H9 (cell line): ENCODE measurements at regions not wholly inside any gene's neighbourhood (a gene's known extent, or its start where the extent isn't known, plus 50 kb on each side); places are given as distances from the start of the nearest gene placed in this dataset.

Experiments
- DNase-seq: peaks from one replicate; pipeline ENCODE4 v3.0.0-alpha.2; 2017
- H2AFZ ChIP-seq: one replicate; pipeline ENCODE4 v1.6.1; 2013; ENCODE audit warnings: mild to moderate bottlenecking, low read length, control low read depth, moderate library complexity
- H2AK5ac ChIP-seq: 2 replicates; pipeline ENCODE4 v1.6.1; 2013; ENCODE audit warnings: low read length, control low read depth, mixed read lengths; ENCODE audit not compliant: insufficient read length
- H2BK120ac ChIP-seq: one replicate; pipeline ENCODE4 v1.6.1; 2013; ENCODE audit warnings: low read depth, mild to moderate bottlenecking, low read length, control low read depth, inconsistent platforms; ENCODE audit not compliant: poor library complexity, severe bottlenecking
- H2BK12ac ChIP-seq: 2 replicates; pipeline ENCODE4 v1.6.1; 2013; ENCODE audit warnings: low read length, control low read depth, mixed read lengths, low read depth; ENCODE audit not compliant: insufficient read length
- H2BK15ac ChIP-seq: 2 replicates; pipeline ENCODE4 v1.6.1; 2013; ENCODE audit warnings: low read depth, low read length, control low read depth
- H2BK20ac ChIP-seq: one replicate; pipeline ENCODE4 v1.6.1; 2013; ENCODE audit warnings: low read depth, mild to moderate bottlenecking, low read length, control low read depth, inconsistent platforms; ENCODE audit not compliant: poor library complexity, severe bottlenecking
- H2BK5ac ChIP-seq: 2 replicates; pipeline ENCODE4 v1.6.1; 2013; ENCODE audit warnings: low read length, control low read depth, mixed read lengths; ENCODE audit not compliant: insufficient read length
- H3K14ac ChIP-seq: 2 replicates; pipeline ENCODE4 v1.6.1; 2013; ENCODE audit warnings: low read length, control low read depth; ENCODE audit not compliant: insufficient read depth
- H3K18ac ChIP-seq: 2 replicates; pipeline ENCODE4 v1.6.1; 2013; ENCODE audit warnings: low read depth, mild to moderate bottlenecking, mixed read lengths, low read length, control low read depth; ENCODE audit not compliant: insufficient read length
- H3K23ac ChIP-seq: 2 replicates; pipeline ENCODE4 v1.6.1; 2013; ENCODE audit warnings: low read length, control low read depth, mixed read lengths, low read depth; ENCODE audit not compliant: insufficient read length
- H3K23me2 ChIP-seq: 2 replicates; pipeline ENCODE4 v1.6.1; 2013; ENCODE audit warnings: low read depth, mild to moderate bottlenecking, mixed read lengths, low read length, control low read depth; ENCODE audit not compliant: insufficient read length, poor library complexity, severe bottlenecking
- H3K27ac ChIP-seq: 2 replicates; pipeline ENCODE4 v1.5.1; 2013; ENCODE audit warnings: low read length, control low read depth, mixed read lengths, low read depth; ENCODE audit not compliant: insufficient read length
- H3K27me3 ChIP-seq: 2 replicates; pipeline ENCODE4 v1.6.1; 2013; ENCODE audit warnings: low read length, control low read depth, inconsistent platforms; ENCODE audit not compliant: insufficient read depth
- H3K4ac ChIP-seq: 2 replicates; pipeline ENCODE4 v1.6.1; 2013; ENCODE audit warnings: low read depth, mild to moderate bottlenecking, control low read depth, inconsistent platforms, low read length, moderate library complexity
- H3K4me1 ChIP-seq: 2 replicates; pipeline ENCODE4 v1.6.1; 2013; ENCODE audit warnings: low read length, control low read depth, inconsistent platforms; ENCODE audit not compliant: insufficient read depth
- H3K4me2 ChIP-seq: 2 replicates; pipeline ENCODE4 v1.6.1; 2013; ENCODE audit warnings: low read length, control low read depth, mixed read lengths; ENCODE audit not compliant: insufficient read length, insufficient read depth
- H3K56ac ChIP-seq: 2 replicates; pipeline ENCODE4 v1.6.1; 2013; ENCODE audit warnings: low read depth, mild to moderate bottlenecking, mixed read lengths, low read length, control low read depth; ENCODE audit not compliant: insufficient read length
- H3K79me1 ChIP-seq: 2 replicates; pipeline ENCODE4 v1.6.1; 2013; ENCODE audit warnings: low read depth, mild to moderate bottlenecking, moderate library complexity, low read length, control low read depth, inconsistent platforms; ENCODE audit not compliant: insufficient read depth, poor library complexity, severe bottlenecking
- H3K79me2 ChIP-seq: 2 replicates; pipeline ENCODE4 v1.6.1; 2013; ENCODE audit warnings: low read length, control low read depth, inconsistent platforms; ENCODE audit not compliant: insufficient read depth
- H3K9ac ChIP-seq: 2 replicates; pipeline ENCODE4 v1.6.1; 2013; ENCODE audit warnings: low read length, control low read depth, mixed read lengths; ENCODE audit not compliant: insufficient read length; ENCODE audit errors: extremely low read depth
- H3K9me3 ChIP-seq: one replicate; pipeline ENCODE4 v1.6.1; 2013; ENCODE audit warnings: low read depth, low read length, inconsistent platforms; ENCODE audit not compliant: control insufficient read depth
- H3T11ph ChIP-seq: one replicate; pipeline ENCODE4 v1.6.1; 2013; ENCODE audit warnings: mild to moderate bottlenecking, low read length, control low read depth, inconsistent platforms
- H4K20me1 ChIP-seq: one replicate; pipeline ENCODE4 v1.6.1; 2013; ENCODE audit not compliant: control insufficient read depth, insufficient read length, insufficient read depth
- H4K5ac ChIP-seq: 2 replicates; pipeline ENCODE4 v1.6.1; 2013; ENCODE audit warnings: low read depth, mild to moderate bottlenecking, mixed read lengths, low read length, control low read depth; ENCODE audit not compliant: insufficient read length
- H4K8ac ChIP-seq: replicated peaks from 2 replicates; pipeline ENCODE4 v1.6.1; 2013; ENCODE audit warnings: low read length, control low read depth, mixed read lengths, low read depth; ENCODE audit not compliant: insufficient read length
- H4K91ac ChIP-seq: 2 replicates; pipeline ENCODE4 v1.6.1; 2013; ENCODE audit warnings: low read depth, mild to moderate bottlenecking, moderate library complexity, mixed read lengths, low read length, control low read depth; ENCODE audit not compliant: insufficient read length
- H3K27ac Mint-ChIP-seq, 3 experiments: 2 replicates in 2 of 3; 3 replicates in 1 of 3; pipeline ENCODE4 v1.8.0; 2020 to 2021; ENCODE audit warnings: mixed read lengths in 3 of 3, mild to moderate bottlenecking in 1 of 3, moderate library complexity in 1 of 3
- H3K27me3 Mint-ChIP-seq: 2 replicates; pipeline ENCODE4 v1.8.0; 2021; ENCODE audit warnings: low read depth, mild to moderate bottlenecking, moderate library complexity, mixed read lengths
- H3K36me3 Mint-ChIP-seq, 3 experiments: 2 replicates in 2 of 3; 3 replicates in 1 of 3; pipeline ENCODE4 v1.8.0; 2020 to 2021; ENCODE audit warnings: low read depth in 3 of 3, mixed read lengths in 3 of 3; ENCODE audit not compliant: insufficient read depth in 1 of 3
- H3K4me1 Mint-ChIP-seq, 2 experiments: 2 replicates each; pipeline ENCODE4 v1.8.0; 2020; ENCODE audit warnings: mixed read lengths in 2 of 2
- H3K4me3 Mint-ChIP-seq, 2 experiments: 2 replicates in 1 of 2; 3 replicates in 1 of 2; pipeline ENCODE4 v1.8.0; 2020 to 2021; ENCODE audit warnings: mild to moderate bottlenecking in 2 of 2, mixed read lengths in 2 of 2, moderate library complexity in 1 of 2
- H3K9me3 Mint-ChIP-seq, 2 experiments: 2 replicates in 1 of 2; 3 replicates in 1 of 2; pipeline ENCODE4 v1.8.0; 2020; ENCODE audit warnings: mild to moderate bottlenecking in 2 of 2, mixed read lengths in 2 of 2, moderate library complexity in 1 of 2
- CTCF ChIP-seq: fragments of 200-600 bp; sonication (generic); conservative IDR thresholded peaks from 3 replicates; pipeline ENCODE4 v1.8.0; 2021; ENCODE audit warnings: antibody characterized with exemption, mild to moderate bottlenecking
- WGBS: extraction: QIAGEN DNeasy Blood & Tissue Kit; methylation state at CpG from one replicate; pipeline ENCODE4 v1.1.7; 2013; ENCODE audit warnings: missing lambda C conversion rate, low lambda C conversion rate, mixed read lengths; ENCODE audit not compliant: insufficient read length; ENCODE audit errors: extremely low coverage; 5-methylcytosine and 5-hydroxymethylcytosine counted together

- H2BK15ac ChIP-seq: no peak overlapping the region
- H3K9me3 Mint-ChIP-seq: peaks cover 9 to 18% of the 10 kb centered on the region in 2 experiments; a peak in 4 of 5 replicates
Observed at GRCh38 chr3:153649286-153649839, 471.8 kb upstream of the ARHGEF26 start.

More at GRCh38 chr3:153649286-153649839, 471.8 kb upstream of the ARHGEF26 start:
- WGBS: no CpG with 5 or more reads among the region's 2 CpGs
- no peak overlapping the region for H3K4ac ChIP-seq
- H4K5ac ChIP-seq: no peak overlapping the region
- H3K9ac ChIP-seq: no peak overlapping the region
- H2AK5ac ChIP-seq: no peak overlapping the region
- H4K8ac ChIP-seq: no peak overlapping the region
- Mint-ChIP-seq H3K4me1 (peaks cover 13 to 17% of the 10 kb centered on the region in 2 experiments), H3K27ac (no peak overlapping the region), H3K27me3 (no peaks in the 10 kb centered on the region), H3K36me3 (peaks cover 2 to 11% (median 7%) of the 10 kb centered on the region in 3 experiments; a peak in 6 of 7 replicates), H3K4me3 (no peak overlapping the region)
- no peaks in the 10 kb centered on the region for H3K9me3 ChIP-seq
- no peaks in the 10 kb centered on the region for H3K27me3 ChIP-seq
- no peak overlapping the region for H3K56ac ChIP-seq
- H3T11ph ChIP-seq: no peak overlapping the region
- no peak overlapping the region for H3K23ac ChIP-seq
- no peak for TF ChIP-seq CTCF
- H3K27ac ChIP-seq: no peak overlapping the region
- no peak overlapping the region for H2BK5ac ChIP-seq
- H2BK20ac ChIP-seq: no peak overlapping the region
- H2AFZ ChIP-seq: no peak overlapping the region
- no peak overlapping the region for H3K18ac ChIP-seq
- H3K4me2 ChIP-seq: no peak overlapping the region
- no peaks in the 10 kb centered on the region for H3K4me1 ChIP-seq
- no peaks in the 10 kb centered on the region for H3K79me2 ChIP-seq
- no peaks in the 10 kb centered on the region for H3K23me2 ChIP-seq
- no peaks in the 10 kb centered on the region for H4K20me1 ChIP-seq
- no peaks in the 10 kb centered on the region for H3K79me1 ChIP-seq
- no peak overlapping the region for H4K91ac ChIP-seq
- no peak overlapping the region for H2BK12ac ChIP-seq
- DNase-seq: no peak
- no peak overlapping the region for H3K14ac ChIP-seq
- H2BK120ac ChIP-seq: no peak overlapping the region
